Dermis blood vessel endothelial cell (primary cell): ENCODE measurements at regions not wholly inside any gene's neighbourhood (a gene's known extent, or its start where the extent isn't known, plus 50 kb on each side); places are given as distances from the start of the nearest gene placed in this dataset.

Experiments used
- DNase-seq: peaks from one replicate; pipeline ENCODE4 v3.0.0; 2010

DNA sequence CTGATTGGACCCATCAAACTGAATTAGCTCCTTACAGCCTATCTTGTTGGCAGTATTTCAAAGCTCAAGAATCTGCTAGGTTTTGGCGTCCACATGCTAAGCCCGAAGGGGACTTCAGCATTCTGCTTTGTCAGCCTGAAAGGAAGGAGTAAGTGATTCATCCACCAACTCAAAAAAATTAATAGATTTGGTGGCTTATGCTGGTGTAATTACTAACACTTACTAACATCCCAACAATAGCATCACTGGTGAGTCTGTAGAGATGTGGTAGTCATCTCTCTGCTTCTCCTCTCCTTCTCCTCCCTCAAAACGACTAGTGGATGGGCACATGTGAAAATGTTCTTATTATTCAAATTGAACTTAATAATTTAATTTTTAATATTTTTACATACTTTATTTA lies 53.8 kb upstream of the EGR2 start:
- DNase-seq: no peak

DNA sequence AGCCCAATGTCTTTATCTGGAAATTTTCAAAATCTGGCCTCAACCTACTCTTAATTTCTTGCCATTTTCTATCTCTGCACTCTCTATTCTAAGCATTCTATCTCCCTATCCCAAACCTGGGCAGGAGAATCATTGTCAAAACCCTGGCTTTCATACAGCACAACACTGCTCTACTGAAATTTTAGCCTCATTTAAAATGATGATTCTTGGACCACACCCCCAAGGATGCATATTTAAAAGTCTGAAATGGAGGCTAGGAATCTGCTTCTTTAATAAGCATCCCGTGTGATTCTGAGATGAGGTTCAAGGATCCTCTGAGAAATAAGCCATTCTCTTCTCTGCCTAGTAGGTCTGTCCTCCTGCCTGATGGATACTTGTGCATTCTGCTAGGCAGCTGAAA lies 50.8 kb upstream of the EGR2 start:
- DNase-seq: no peak

DNA sequence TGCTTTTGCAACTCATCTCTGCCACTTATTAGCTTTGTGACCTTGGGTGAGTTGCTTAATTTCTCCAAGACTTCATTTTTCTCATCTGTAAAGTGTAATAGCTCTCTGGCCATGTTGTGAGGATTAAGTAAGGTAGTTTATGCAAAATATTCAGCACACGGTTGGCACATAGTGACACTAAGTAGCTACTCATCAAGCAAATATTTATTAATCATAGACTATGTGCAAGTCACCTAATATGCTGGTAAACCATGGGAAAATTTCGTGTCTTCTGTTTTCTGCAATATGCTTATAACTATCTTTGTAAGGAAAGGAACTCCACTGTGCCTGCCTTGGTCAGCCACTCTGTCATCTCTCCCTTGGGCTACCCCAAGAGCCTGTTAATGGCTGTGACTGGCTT lies 50.3 kb upstream of the EGR2 start:
- DNase-seq: no peak
